ENCODE measurements at regions not wholly inside any gene's neighbourhood (a gene's known extent, or its start where the extent isn't known, plus 50 kb on each side); places are given as distances from the start of the nearest gene placed in this dataset.

DNA sequence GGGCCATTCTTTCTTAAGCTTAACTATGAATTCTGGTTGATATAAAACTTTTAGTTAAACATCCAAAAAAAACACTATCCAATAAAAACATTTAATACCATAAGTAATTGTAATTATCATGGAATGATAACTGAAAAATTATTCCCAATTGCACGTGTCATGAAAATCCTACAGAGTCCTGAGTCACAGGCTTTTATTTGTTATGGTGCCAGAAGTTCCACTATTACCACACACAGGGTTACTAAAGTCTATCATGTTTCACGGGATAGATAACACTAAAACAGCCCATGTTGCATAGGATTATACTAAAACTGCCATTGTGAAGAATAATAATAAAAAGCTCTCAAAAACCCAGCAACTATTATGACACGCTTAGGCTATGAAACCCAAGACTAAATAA, 1381.8 kb downstream of the EFNA5 start:
- Histone ChIP-seq H2BK5ac (ENCODE audit: insufficient read length, low read length) (no peak overlapping the region), H3K27ac (ENCODE audit: insufficient read length, low read depth, low read length) (no peak overlapping the region), H4K91ac (ENCODE audit: insufficient read length, low read depth, low read length) (no peak overlapping the region), H4K8ac (replicated peaks; ENCODE audit: insufficient read length, low read depth, low read length) (no peak overlapping the region), H3K18ac (ENCODE audit: insufficient read length, low read depth, low read length) (no peak overlapping the region), H3K14ac (ENCODE audit: insufficient read depth, low read length) (no peak overlapping the region), H3K4ac (ENCODE audit: low read depth, low read length) (no peak overlapping the region), H2AFZ (ENCODE audit: low read length) (no peak overlapping the region), H3K23ac (ENCODE audit: insufficient read length, low read depth, low read length) (no peak overlapping the region), H3T11ph (ENCODE audit: low read length) (no peak overlapping the region), H3K56ac (ENCODE audit: insufficient read length, low read depth, low read length) (no peak overlapping the region), H3K23me2 (ENCODE audit: insufficient read length, low read depth, low read length, poor library complexity, severe bottlenecking) (no peaks in the 10 kb centered on the region), H4K5ac (ENCODE audit: insufficient read length, low read depth, low read length) (no peak overlapping the region), H3K79me1 (ENCODE audit: insufficient read depth, low read depth, low read length, poor library complexity, severe bottlenecking) (no peaks in the 10 kb centered on the region), H3K4me1 (ENCODE audit: insufficient read depth, low read length) (no peaks in the 10 kb centered on the region), H3K9ac (ENCODE audit: extremely low read depth, insufficient read length, low read length) (no peak overlapping the region), H4K20me1 (ENCODE audit: control insufficient read depth, insufficient read depth, insufficient read length) (no peaks in the 10 kb centered on the region), H2BK12ac (ENCODE audit: insufficient read length, low read depth, low read length) (no peak overlapping the region), H3K9me3 (ENCODE audit: control insufficient read depth, low read depth, low read length) (no peaks in the 10 kb centered on the region), H2BK120ac (ENCODE audit: low read depth, low read length, poor library complexity, severe bottlenecking) (no peak overlapping the region), H3K4me2 (ENCODE audit: insufficient read depth, insufficient read length, low read length) (no peak overlapping the region), H3K27me3 (ENCODE audit: insufficient read depth, low read length) (no peaks in the 10 kb centered on the region), H3K79me2 (ENCODE audit: insufficient read depth, low read length) (no peaks in the 10 kb centered on the region), H2BK20ac (ENCODE audit: low read depth, low read length, poor library complexity, severe bottlenecking) (no peak overlapping the region), H2AK5ac (ENCODE audit: insufficient read length, low read length) (no peak overlapping the region), H2BK15ac (ENCODE audit: low read depth, low read length) (no peak overlapping the region)
- DNase-seq = no peak
- Mint-ChIP-seq H3K27ac (no peak overlapping the region), H3K4me1 (peaks cover 2 to 4% of the 10 kb centered on the region in 2 experiments), H3K9me3 (no peaks in the 10 kb centered on the region), H3K4me3 (no peak overlapping the region), H3K27me3 (ENCODE audit: low read depth) (no peaks in the 10 kb centered on the region), H3K36me3 (ENCODE audit: insufficient read depth in 1 of 3, low read depth in 3 of 3) (no peaks in the 10 kb centered on the region)
- no CpG with 5 or more reads among the region's 3 CpGs for WGBS (ENCODE audit: extremely low coverage, insufficient read length, low lambda C conversion rate)
- TF ChIP-seq, protein P1, sequence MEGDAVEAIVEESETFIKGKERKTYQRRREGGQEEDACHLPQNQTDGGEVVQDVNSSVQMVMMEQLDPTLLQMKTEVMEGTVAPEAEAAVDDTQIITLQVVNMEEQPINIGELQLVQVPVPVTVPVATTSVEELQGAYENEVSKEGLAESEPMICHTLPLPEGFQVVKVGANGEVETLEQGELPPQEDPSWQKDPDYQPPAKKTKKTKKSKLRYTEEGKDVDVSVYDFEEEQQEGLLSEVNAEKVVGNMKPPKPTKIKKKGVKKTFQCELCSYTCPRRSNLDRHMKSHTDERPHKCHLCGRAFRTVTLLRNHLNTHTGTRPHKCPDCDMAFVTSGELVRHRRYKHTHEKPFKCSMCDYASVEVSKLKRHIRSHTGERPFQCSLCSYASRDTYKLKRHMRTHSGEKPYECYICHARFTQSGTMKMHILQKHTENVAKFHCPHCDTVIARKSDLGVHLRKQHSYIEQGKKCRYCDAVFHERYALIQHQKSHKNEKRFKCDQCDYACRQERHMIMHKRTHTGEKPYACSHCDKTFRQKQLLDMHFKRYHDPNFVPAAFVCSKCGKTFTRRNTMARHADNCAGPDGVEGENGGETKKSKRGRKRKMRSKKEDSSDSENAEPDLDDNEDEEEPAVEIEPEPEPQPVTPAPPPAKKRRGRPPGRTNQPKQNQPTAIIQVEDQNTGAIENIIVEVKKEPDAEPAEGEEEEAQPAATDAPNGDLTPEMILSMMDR (conservative IDR thresholded peaks at IDR 0.05) = no peak
